Esophagus squamous epithelium (tissue), 5 donors: ENCODE measurements at regions not wholly inside any gene's neighbourhood (a gene's known extent, or its start where the extent isn't known, plus 50 kb on each side); places are given as distances from the start of the nearest gene placed in this dataset.

Experiments used
- DNase-seq: peaks from one replicate; lab custom pipeline; 2025; lab: John Stamatoyannopoulos, UW
- H3K27ac ChIP-seq, 4 donors: fragments of 200-600 bp; sonication (generic); one replicate each; pipeline ENCODE4 v1.5.1; 2016 to 2019; ENCODE audit warnings: mild to moderate bottlenecking in 1 of 4
- H3K27me3 ChIP-seq, 4 donors: fragments of 200-600 bp; sonication (generic); 1 replicate in 3 of 4; 2 replicates in 1 of 4; pipeline versions ENCODE4 v1.5.1 to v1.6.0; 2017 to 2021; ENCODE audit warnings: antibody characterized with exemption in 1 of 4
- H3K36me3 ChIP-seq, 3 donors: fragments of 200-600 bp; sonication (generic); one replicate each; pipeline ENCODE4 v1.5.1; 2016 to 2019
- H3K4me1 ChIP-seq, 3 donors: fragments of 200-600 bp; sonication (generic); one replicate each; pipeline ENCODE4 v1.5.1; 2017 to 2019
- H3K4me3 ChIP-seq, 4 donors: fragments of 200-600 bp; sonication (generic); 1 replicate in 3 of 4; 2 replicates in 1 of 4; pipeline ENCODE4 v1.5.1; 2016 to 2019; ENCODE audit warnings: mild to moderate bottlenecking in 2 of 4, moderate library complexity in 1 of 4
- H3K9me3 ChIP-seq, 3 donors: fragments of 200-600 bp; sonication (generic); one replicate each; pipeline ENCODE4 v1.5.1; 2016 to 2019
- POLR2A ChIP-seq, 4 donors: fragments of 450-650 bp; IDR thresholded peaks; one replicate each; pipeline ENCODE4 v1.6.1; 2017; ENCODE audit warnings: antibody characterized with exemption in 4 of 4, mild to moderate bottlenecking in 4 of 4, moderate library complexity in 3 of 4
- WGBS, 2 donors: methylation state at CpG; one replicate each; pipeline ENCODE4 v1.1.5; 2018; 5-methylcytosine and 5-hydroxymethylcytosine counted together
- intact Hi-C: fragments of 100-400 bp; cut with DNase I; formaldehyde crosslinking; loops from one replicate; pipeline ENCODE4 v1.15.0; 2022
- TF ChIP-seq, protein P1 (sequence below), 6 experiments: fragments of 450-650 bp in 4 of 6; fragments of 200-600 bp in 2 of 6; sonication (generic) in 2 of 6; IDR thresholded peaks; one replicate each; pipeline ENCODE4 v1.5.1; 2016 to 2019; ENCODE audit warnings: antibody characterized with exemption in 6 of 6, mild to moderate bottlenecking in 4 of 6, moderate library complexity in 4 of 6
- donor health status: DM: yes; HTN: yes; CAD: no.

DNA sequence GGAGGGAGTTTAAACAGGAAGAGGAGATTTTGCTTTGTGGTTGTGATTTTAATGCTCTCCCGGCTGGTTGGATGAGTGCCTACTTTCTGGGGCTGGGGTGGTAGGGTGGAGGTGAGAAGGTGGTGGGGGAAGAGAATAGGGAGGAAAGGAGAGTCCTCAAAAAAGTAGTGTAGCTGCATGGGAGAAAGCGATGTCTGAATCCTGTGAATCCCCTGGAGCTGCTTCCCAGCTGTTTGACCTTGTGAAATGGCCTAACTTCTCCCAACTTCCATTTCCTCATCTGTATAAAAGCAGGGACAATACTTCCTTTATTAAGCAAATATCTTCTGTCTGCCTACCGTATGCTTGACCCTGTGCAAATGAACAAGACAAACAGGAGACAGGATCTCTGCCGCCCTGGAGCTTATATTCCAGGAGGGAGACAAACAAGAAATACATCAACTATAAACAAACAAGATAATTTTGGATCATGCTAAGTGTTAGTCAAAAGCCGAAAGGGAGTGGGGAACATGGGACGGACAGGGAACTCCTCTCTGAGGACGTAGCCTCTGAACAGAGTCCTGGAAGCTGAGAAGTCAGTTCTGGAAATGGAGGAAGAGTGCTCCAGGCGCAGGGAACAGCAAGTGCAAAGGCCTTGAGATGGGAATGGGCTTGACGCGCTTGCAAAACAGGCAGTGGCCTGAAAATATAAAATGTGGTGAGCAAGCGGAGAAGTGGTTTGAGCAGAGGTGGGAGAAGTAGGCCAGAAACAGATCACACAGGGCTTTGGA is 103.5 kb downstream of the SPRY4 start:
- H3K4me1 ChIP-seq: peaks cover 0 to 26% (median under 1%) of the 10 kb centered on the region in 3 donors
- intact Hi-C loops: no loop called here
- TF ChIP-seq, protein P1, sequence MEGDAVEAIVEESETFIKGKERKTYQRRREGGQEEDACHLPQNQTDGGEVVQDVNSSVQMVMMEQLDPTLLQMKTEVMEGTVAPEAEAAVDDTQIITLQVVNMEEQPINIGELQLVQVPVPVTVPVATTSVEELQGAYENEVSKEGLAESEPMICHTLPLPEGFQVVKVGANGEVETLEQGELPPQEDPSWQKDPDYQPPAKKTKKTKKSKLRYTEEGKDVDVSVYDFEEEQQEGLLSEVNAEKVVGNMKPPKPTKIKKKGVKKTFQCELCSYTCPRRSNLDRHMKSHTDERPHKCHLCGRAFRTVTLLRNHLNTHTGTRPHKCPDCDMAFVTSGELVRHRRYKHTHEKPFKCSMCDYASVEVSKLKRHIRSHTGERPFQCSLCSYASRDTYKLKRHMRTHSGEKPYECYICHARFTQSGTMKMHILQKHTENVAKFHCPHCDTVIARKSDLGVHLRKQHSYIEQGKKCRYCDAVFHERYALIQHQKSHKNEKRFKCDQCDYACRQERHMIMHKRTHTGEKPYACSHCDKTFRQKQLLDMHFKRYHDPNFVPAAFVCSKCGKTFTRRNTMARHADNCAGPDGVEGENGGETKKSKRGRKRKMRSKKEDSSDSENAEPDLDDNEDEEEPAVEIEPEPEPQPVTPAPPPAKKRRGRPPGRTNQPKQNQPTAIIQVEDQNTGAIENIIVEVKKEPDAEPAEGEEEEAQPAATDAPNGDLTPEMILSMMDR (IDR thresholded peaks at IDR 0.05): no peak
- TF ChIP-seq POLR2A (IDR thresholded peaks at IDR 0.05): no peak
- no peak overlapping the region for H3K27ac ChIP-seq
- peaks cover 0 to 13% (median 0%) of the 10 kb centered on the region in 4 donors for H3K27me3 ChIP-seq
- no peaks in the 10 kb centered on the region for H3K36me3 ChIP-seq
- no peak overlapping the region for H3K4me3 ChIP-seq
- no peaks in the 10 kb centered on the region for H3K9me3 ChIP-seq
- no peak for DNase-seq
- 71 to 74% methylated on average over 11 of the region's 11 CpGs for WGBS, 2 donors

DNA sequence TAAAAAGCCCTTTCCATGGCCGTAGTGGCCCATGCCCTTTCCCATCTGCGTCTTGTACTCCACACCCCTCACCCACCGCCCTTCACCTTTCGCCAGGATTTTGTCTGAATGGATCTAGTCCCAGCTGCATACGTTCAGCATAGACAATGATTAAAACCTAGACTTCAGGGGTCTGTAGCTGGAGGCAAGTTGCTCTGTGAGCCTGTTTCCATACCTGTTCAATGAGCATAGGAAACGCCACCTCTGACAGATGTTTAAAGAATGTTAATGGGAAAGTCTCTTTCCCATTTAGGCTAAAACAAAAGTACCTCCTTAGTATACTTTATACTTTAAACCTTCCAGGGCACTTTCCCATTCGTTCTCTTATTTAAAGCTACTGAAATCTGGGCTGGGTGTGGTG is 105.7 kb downstream of the SPRY4 start:
- Histone ChIP-seq H3K36me3 (no peaks in the 10 kb centered on the region), H3K4me1 (peaks cover 0 to 34% (median 4%) of the 10 kb centered on the region in 3 donors), H3K27me3 (peaks cover 0 to 5% (median 0%) of the 10 kb centered on the region in 4 donors), H3K4me3 (no peak overlapping the region), H3K9me3 (no peaks in the 10 kb centered on the region), H3K27ac (no peak overlapping the region)
- intact Hi-C loops: no loop called here
- no peak for DNase-seq
- TF ChIP-seq, protein P1 (IDR thresholded peaks at IDR 0.05): no peak
- TF ChIP-seq POLR2A (IDR thresholded peaks at IDR 0.05): no peak
- WGBS, 2 donors: 76 to 94% methylated on average over 6 to 7 of the region's 7 CpGs

DNA sequence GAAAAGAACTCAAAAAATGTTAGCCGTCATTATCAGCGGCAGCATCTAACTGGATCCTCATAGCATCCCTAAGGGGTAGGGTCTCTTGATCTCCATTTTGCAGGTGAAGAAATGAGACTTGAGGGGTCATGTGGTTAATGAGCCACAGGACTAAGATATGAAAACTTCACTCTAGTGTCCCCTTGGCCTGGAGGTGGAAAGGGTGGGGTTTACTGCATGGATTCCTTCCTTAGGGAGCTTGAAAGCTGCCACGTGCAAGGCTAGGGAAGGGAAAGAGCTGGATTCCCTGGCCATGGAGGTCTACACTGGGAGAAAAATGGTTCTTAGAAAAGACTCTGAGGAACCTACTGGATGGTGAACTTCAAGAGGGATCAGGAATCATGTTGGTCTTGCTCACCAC is 107.9 kb downstream of the SPRY4 start:
- DNase-seq: no peak
- WGBS, 2 donors: 92 to 98% methylated on average over 3 of the region's 3 CpGs
- Histone ChIP-seq H3K36me3 (no peaks in the 10 kb centered on the region), H3K27me3 (peaks cover 0 to 5% (median 0%) of the 10 kb centered on the region in 4 donors), H3K9me3 (no peaks in the 10 kb centered on the region), H3K4me3 (no peak overlapping the region), H3K27ac (peak overlapping the region in 1 of 4 donors; percentile 29), H3K4me1 (peaks cover 0 to 23% (median 4%) of the 10 kb centered on the region in 3 donors)
- intact Hi-C loops: no loop called here
- TF ChIP-seq, protein P1 (IDR thresholded peaks at IDR 0.05): no peak
- no peak for TF ChIP-seq POLR2A (IDR thresholded peaks at IDR 0.05)

DNA sequence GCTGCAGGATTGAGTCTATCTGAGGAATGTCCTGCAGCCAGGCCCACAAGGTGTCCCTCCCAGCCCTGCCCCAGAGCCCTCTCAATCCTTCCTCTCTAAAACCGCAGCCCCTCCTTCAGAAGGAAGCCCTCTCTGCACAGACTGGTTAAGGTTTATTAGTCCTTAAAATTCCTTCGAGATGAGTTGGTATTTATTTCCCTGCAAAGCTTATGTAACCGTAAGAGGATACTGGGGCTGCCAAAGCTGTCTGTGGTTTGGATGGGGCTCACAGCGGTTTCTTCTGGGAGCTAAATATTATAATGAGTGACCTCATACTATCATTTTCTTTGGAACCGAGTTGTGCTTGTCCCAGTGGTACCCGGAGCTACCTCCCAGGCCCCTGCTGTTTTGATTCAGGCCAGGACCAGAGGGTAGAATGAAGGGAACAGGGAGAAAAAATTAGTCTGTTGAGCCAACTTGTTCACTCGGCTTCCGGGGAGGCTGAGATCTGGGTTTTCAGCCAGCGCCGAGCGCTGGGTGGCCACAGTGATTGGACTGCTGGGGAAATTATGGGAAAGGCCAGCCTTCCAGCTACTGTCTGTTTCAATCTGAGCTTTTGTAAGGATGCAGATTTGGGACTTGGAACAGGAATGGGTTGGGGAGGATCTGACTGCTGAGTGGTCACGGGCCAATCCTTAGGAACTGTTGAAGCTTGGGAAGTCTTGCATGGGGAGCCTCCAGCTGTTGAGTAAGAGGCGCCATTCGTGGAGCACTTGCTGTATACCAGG is 107.5 kb downstream of the NDFIP1 start:
- H3K27me3 ChIP-seq: peaks cover 0 to 4% (median 0%) of the 10 kb centered on the region in 4 donors
- H3K27ac ChIP-seq: peak overlapping the region in 3 of 4 donors; percentile 30 to 68 (median 36)
- WGBS, 2 donors: 32 to 47% methylated on average over 13 to 14 of the region's 14 CpGs
- peaks cover 0 to 17% (median 4%) of the 10 kb centered on the region in 3 donors for H3K4me1 ChIP-seq
- H3K4me3 ChIP-seq: peak overlapping the region in 2 of 4 donors; percentile 19 to 44
- H3K36me3 ChIP-seq: no peaks in the 10 kb centered on the region
- no peaks in the 10 kb centered on the region for H3K9me3 ChIP-seq
- TF ChIP-seq, protein P1 (IDR thresholded peaks at IDR 0.05): no peak
- TF ChIP-seq POLR2A (IDR thresholded peaks at IDR 0.05): no peak
- intact Hi-C loops: no loop called here
- no peak for DNase-seq

DNA sequence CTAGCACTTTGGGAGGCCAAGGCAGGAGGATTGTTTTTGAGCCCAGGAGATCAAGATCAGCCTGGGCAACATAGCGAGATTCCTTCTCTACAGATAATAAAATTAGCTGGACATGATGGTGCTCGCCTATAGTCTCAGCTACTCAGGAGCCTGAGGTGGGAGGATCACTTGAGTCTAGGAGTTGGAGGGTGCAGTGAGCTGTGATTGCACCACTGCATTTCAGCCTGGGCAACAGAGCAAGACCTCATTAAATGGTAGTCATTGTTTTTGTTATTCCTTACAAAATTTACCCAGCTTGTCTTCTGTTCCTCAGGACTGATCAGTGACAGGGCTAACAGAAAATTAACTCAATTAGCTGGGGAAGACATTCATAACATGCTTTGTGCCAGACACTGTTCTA is 104.5 kb downstream of the NDFIP1 start:
- TF ChIP-seq, protein P1 (IDR thresholded peaks at IDR 0.05): no peak
- TF ChIP-seq POLR2A (IDR thresholded peaks at IDR 0.05): no peak
- no peak overlapping the region for H3K4me3 ChIP-seq
- H3K36me3 ChIP-seq: no peaks in the 10 kb centered on the region
- H3K9me3 ChIP-seq: no peaks in the 10 kb centered on the region
- no peaks in the 10 kb centered on the region for H3K27me3 ChIP-seq
- no peak for DNase-seq
- intact Hi-C loops: no loop called here
- H3K4me1 ChIP-seq: peaks cover 0 to 13% (median 4%) of the 10 kb centered on the region in 3 donors
- no peak overlapping the region for H3K27ac ChIP-seq
- 67 to 85% methylated on average over 2 of the region's 2 CpGs for WGBS, 2 donors
